NCI-H2081 treated with DMSO at 0.1 percent for 48 hours (cell line): ENCODE measurements at regions not wholly inside any gene's neighbourhood (a gene's known extent, or its start where the extent isn't known, plus 50 kb on each side); places are given as distances from the start of the nearest gene placed in this dataset.

Source experiments
- DNase-seq: peaks from one replicate; lab custom pipeline; 2025; lab: John Stamatoyannopoulos, UW

DNA sequence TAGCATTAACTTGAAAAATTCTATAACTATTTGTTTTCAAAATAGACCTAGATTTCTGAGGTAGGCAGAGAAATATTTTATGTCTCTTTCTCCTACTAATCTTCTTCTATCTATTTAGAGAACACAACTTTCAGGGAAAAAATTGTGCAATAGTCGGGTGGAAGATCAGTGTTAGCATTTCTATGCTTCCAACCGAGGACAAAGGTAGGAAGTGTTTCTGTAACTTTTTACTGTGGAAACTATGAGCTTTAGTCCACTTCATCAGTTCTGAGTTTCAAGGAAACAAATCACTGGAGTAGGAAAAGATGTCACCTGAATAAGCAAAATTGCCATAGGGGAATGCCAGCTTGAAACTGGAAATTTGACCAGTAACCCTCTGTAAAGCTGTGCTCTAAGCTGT, 207.7 kb upstream of the CTAGE1 start:
- DNase-seq, result no peak

GRCh38 chr18:22626771-22627170, 209.1 kb upstream of the CTAGE1 start:
- DNase-seq, result no peak

GRCh38 chr18:22627506-22627905, 209.8 kb upstream of the CTAGE1 start:
- no peak for DNase-seq

GRCh38 chr18:22628795-22629510, 211.2 kb upstream of the CTAGE1 start:
- DNase-seq, result no peak

- no peak for DNase-seq
These were observed 213.3 kb upstream of the CTAGE1 start for GRCh38 chr18:22630980-22631379.

DNA sequence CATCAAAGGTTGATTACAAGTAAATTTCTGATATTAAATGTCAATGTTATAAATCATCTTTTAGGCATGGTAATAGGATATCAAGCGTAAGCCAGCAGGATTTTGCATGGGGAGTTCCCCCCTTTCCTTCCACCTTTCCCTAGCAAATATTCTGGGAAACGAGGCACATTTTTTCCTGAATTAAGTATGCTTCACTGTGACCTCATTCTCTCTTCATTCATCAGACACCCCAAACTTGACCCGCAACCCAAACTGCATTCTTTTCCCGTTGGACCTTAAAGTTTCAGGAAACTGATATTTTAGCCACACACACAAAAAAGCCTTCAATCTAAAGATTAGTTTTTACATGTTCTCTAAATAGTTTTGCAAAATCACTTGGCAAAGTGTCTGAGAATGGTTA, 214.5 kb upstream of the CTAGE1 start:
- no peak for DNase-seq

- no peak for DNase-seq
These were observed 216.7 kb upstream of the CTAGE1 start for GRCh38 chr18:22634464-22634863.

- DNase-seq, result no peak
These were observed 220.1 kb upstream of the CTAGE1 start for GRCh38 chr18:22637787-22638186.

GRCh38 chr18:22639026-22639463, 221.3 kb upstream of the CTAGE1 start:
- no peak for DNase-seq

DNA sequence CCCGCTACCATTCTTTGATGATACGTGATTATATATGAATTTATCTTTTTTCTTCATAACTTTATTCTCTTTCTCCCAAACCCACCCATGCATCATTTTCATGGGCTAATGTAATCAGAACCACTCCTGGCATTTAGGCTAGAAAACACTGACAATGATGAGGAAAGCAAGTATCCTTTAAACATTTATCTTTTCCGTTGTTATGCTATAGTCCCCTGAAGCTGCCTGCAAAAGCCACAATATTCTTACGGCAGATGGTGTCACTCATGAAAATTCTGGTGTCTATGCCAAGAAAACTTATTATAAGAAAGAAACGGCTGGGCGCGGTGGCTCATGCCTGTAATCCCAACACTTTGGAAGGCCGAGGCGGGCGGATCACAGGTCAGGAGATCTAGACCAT, 221.8 kb upstream of the CTAGE1 start:
- no peak for DNase-seq

DNA sequence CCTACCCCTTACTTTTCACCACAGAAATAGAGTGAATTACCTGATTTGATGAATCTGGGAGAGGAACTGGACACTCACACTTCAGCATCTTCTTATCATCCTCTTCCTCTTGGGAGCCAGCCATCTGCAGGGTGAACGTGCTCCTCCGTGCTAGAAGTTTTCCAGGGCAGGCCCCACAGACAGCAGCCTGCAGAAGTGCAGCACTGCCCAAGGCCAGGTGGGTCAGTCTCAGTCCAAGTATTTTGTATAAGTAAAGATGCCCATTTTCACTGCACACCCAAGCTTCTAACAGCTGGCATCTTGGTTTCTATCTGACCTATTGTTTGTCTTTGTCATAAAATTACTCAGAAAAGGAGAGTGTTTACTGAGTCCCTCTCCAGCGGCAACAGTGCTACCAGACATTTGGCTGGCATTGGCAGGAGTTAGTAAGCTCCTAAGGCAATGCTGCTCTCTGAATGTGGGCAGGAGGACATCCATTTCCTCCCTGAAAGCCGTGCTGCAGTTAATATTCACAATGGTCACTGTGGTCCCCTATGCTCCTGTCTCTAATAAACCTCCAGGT, 222.6 kb upstream of the CTAGE1 start:
- DNase-seq, result no peak

DNA sequence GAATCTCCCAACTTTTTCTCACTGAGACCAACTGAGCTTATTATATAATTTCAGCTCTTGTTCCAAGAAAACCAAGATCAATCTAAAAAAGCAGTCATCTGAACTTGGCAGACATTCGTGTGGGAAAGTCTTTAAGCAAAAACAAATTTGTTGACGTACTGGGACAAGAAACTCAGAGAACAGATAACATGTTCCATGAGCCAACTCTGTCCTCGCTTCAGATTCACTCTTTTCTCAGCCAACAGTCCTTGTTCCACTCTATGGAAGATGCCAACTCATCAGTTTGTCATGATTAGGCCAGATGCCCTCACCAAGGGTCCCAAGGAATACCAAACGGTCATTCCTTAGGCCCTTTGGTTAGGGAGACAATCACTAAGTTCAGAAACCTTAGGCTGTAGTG, 224.2 kb upstream of the CTAGE1 start:
- no peak for DNase-seq

GRCh38 chr18:22643731-22644130, 226.0 kb upstream of the CTAGE1 start:
- DNase-seq, result no peak

DNA sequence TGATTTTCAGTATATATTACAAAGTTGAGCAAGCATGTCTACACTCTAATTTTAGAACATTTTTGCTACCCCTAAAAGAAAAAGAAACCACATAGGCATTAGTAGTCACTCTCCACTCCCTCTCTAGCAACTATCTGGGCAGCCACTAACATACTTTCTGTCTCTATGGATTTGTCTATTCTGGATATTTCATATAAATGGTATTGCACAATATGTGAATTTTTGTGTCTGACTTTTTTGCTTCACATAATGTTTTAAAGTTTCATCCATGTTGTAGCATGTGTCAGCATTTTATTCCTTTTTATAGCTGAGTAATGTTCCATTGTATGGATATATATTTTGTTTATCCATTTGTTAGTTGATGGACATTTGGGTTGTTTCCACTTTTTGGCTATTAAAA, 232.5 kb upstream of the CTAGE1 start:
- DNase-seq, result no peak

DNA sequence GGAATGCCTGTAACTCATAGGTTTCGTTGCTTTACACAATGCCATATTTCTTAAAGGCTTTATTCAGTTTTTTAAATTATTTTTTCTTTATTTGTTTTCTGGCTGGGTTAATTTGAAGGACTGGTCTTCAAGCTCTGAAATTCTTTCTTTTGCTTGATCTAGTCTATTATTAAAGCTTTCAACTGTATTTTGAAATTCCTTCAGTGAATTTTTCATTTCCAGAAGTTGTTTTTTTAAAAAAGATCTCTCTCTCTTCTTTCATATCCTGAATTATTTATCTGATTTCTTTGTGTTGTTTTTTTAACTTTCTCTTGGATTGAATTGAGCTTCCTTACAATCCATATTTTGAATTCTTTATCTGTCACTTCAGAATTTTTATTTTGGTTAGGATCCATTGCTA, 239.9 kb upstream of the CTAGE1 start:
- no peak for DNase-seq

GRCh38 chr18:22658318-22658717, 240.6 kb upstream of the CTAGE1 start:
- no peak for DNase-seq

- DNase-seq, result no peak
These were observed 245.7 kb upstream of the CTAGE1 start for GRCh38 chr18:22663378-22663777.

DNA sequence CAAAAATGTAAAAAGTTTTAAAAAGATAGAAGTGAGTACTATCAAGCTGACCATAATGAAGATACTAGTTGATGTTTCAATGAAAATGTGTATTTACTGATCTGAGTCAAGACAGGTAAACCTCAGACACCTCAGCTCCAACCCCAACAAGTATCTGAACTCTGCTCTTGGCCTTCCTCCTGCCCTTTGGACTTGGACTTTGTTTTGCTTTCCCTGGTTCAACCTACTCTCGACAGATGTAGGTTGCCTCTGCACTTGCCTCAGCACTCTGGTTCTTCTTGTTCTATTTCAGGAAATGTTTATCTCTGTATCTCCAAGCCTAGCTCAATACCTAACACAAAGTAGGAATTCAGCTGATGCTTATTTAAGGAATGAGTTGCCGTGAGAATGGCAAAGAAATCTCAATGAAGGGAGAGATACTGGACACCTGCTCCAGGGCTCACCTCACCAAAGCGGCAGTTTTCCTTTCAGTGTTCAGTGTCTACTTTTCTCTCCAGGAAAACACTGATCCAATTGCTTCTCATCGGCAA, 248.8 kb upstream of the CTAGE1 start:
- DNase-seq, result no peak

GRCh38 chr18:22667156-22667555, 249.4 kb upstream of the CTAGE1 start:
- DNase-seq, result no peak

GRCh38 chr18:22667616-22668422, 250.1 kb upstream of the CTAGE1 start:
- DNase-seq, result no peak

GRCh38 chr18:22668496-22668895, 250.8 kb upstream of the CTAGE1 start:
- DNase-seq, result no peak

GRCh38 chr18:22670914-22671313, 253.2 kb upstream of the CTAGE1 start:
- no peak for DNase-seq
